Gastroesophageal sphincter (tissue), 3 donors: ENCODE measurements at regions not wholly inside any gene's neighbourhood (a gene's known extent, or its start where the extent isn't known, plus 50 kb on each side); places are given as distances from the start of the nearest gene placed in this dataset.

Source experiments
- CTCF ChIP-seq, 4 experiments: fragments of 200-600 bp in 2 of 4; fragments of 450-650 bp in 2 of 4; sonication (generic) in 1 of 4; IDR thresholded peaks; one replicate each; pipeline ENCODE4 v1.5.1; 2017 to 2019; ENCODE audit warnings: antibody characterized with exemption in 4 of 4, mild to moderate bottlenecking in 2 of 4, moderate library complexity in 2 of 4
- POLR2A ChIP-seq, 2 donors: fragments of 450-650 bp; IDR thresholded peaks; one replicate each; pipeline ENCODE4 v1.6.1; 2017; ENCODE audit warnings: antibody characterized with exemption in 2 of 2, mild to moderate bottlenecking in 2 of 2, moderate library complexity in 1 of 2

DNA sequence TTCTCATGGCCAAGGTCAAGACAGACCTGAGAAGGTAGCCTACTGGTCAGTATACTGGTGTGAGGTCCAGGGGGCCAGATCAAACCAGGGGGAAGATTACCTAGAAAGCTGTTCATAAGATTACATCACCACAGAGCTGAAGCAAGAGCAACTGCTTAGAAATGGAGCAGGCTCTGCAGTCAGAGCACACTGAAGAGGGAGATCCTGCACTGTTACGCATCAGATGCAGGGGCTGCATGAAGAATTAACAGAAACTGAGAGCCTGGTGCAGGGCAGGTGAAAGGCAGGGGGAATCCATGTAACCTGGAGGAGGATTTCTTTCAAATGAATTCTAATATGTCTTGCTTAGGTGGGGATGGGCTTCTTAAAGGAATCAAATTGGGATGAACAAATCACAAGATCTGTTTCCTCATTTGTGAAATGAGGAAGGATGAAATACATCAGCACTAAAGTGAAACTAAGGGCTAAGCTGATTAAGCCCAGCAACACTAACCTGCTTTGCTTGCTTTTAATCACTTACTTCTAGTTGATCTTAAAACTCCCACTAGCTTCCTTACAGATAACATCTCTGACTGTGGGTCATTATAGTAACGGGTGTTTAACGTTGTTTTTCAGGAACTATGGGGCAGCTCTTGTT, 74.3 kb upstream of the ADAM23 start:
- TF ChIP-seq CTCF (IDR thresholded peaks at IDR 0.05): no peak
- no peak for TF ChIP-seq POLR2A (IDR thresholded peaks at IDR 0.05)
